ENCODE measurements at regions not wholly inside any gene's neighbourhood (a gene's known extent, or its start where the extent isn't known, plus 50 kb on each side); places are given as distances from the start of the nearest gene placed in this dataset.

- TF ChIP-seq ZNF462 (CRISPR knock-in tag; IDR thresholded peaks at IDR 0.05) (no peak), EZH2phosphoT487 (IDR thresholded peaks at IDR 0.05; ENCODE audit: unreplicated experiment) (no peak), ZNF114 (CRISPR knock-in tag; IDR thresholded peaks at IDR 0.05) (no peak)
These were observed 93.9 kb upstream of the LGALSL start (continued) for GRCh38 chr2:64359892-64360657.

DNA sequence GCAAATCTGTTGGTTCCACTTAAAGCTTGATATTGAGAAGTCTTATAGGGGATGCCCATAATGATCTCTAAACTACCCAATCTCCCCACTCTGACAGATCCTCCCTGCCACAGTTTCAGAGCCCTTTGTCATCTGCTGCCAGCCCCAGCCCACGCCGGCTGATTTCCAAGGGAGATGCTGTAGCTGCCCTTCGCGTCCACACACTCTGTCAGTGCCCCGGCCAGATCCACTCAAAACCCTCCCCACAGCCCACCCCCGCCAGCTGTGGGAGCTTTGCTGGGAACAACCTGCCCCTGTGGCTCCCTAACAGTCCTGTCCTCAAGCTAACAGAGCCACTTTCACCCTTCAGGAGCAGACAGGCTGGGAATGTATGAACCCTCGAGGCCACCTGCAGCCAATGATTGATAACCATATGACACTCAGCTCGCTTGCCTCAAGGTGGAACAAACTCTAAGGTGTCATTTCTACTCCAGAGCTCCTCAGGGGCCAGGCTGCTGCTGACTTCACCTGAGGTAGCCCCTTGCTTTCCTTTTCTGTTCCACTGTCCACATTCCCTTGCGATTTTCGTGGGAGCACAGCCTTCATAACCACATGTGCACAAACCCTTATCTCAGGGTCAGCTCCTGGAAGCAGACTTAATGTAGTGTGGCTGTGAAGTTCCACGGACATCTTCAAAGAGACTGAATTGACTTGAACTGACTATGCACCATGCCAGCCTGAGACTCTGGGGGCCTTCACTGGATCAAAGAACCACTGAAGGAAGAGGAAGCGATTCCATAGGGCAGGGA, 92.6 kb upstream of the LGALSL start:
- Mint-ChIP-seq H3K36me3 (ENCODE audit: low read depth) (no peaks in the 10 kb centered on the region), H3K4me3 (no peak overlapping the region), H3K9me3 (no peaks in the 10 kb centered on the region), H3K27ac (no peak overlapping the region), H3K4me1 (peaks cover 30% of the 10 kb centered on the region), H3K27me3 (ENCODE audit: insufficient read depth, low read depth, poor library complexity) (peaks cover 5% of the 10 kb centered on the region)
- Histone ChIP-seq H3K79me2 (replicated peaks; ENCODE audit: insufficient read depth) (no peaks in the 10 kb centered on the region), H3K9me2 (ENCODE audit: insufficient read depth) (0 out of 2 replicates have a peak, but pooled peaks cover 2% of the 10 kb centered on the region), H3F3A (replicated peaks; ENCODE audit: low read depth) (0 out of 2 replicates have a peak, but pooled peaks cover 2% of the 10 kb centered on the region), H3K27ac (ENCODE audit: low read depth) (no peak overlapping the region), H2AFZ (no peak overlapping the region), H4K20me1 (replicated peaks; ENCODE audit: insufficient read depth) (no peaks in the 10 kb centered on the region), H3K4me2 (no peak overlapping the region), H3K36me3 (ENCODE audit: insufficient read depth) (no peaks in the 10 kb centered on the region), H3K27me3 (ENCODE audit: insufficient read depth) (no peaks in the 10 kb centered on the region), H3K4me3 (no peak overlapping the region), H3K4me1 (ENCODE audit: insufficient read depth) (peaks cover 10% of the 10 kb centered on the region)
- ATAC-seq (no peak), DNase-seq (ENCODE audit: low spot score) (no peak)
- TF ChIP-seq ZNF462 (CRISPR knock-in tag; IDR thresholded peaks at IDR 0.05) = no peak
- no peak for TF ChIP-seq ETS1 (IDR thresholded peaks at IDR 0.05)
- TF ChIP-seq EZH2phosphoT487 (IDR thresholded peaks at IDR 0.05; ENCODE audit: unreplicated experiment) = no peak
- no peak for TF ChIP-seq ZNF331 (CRISPR knock-in tag; IDR thresholded peaks at IDR 0.05; ENCODE audit: low read depth)
- no peak for TF ChIP-seq ZNF114 (CRISPR knock-in tag; IDR thresholded peaks at IDR 0.05)

All from GM23338 (cell line).